ENCODE measurements at regions not wholly inside any gene's neighbourhood (a gene's known extent, or its start where the extent isn't known, plus 50 kb on each side); places are given as distances from the start of the nearest gene placed in this dataset.

- Histone ChIP-seq H3K9ac (ENCODE audit: insufficient read depth in 1 of 2, low read depth in 2 of 2, low read length in 2 of 2) (no peak overlapping the region), H3K9me1 (ENCODE audit: control insufficient read depth, insufficient read depth, low read length) (no peaks in the 10 kb centered on the region), H4K20me1 (replicated peaks; ENCODE audit: control insufficient read depth, insufficient read depth, low read length) (no peaks in the 10 kb centered on the region), H2AFZ (ENCODE audit: low read depth, low read length) (no peak overlapping the region), H3K27ac (ENCODE audit: extremely low read depth, low read depth, low read length) (no peak overlapping the region), H3K36me3 (ENCODE audit: control insufficient read depth, insufficient read depth, low read length) (no peaks in the 10 kb centered on the region), H3K4me1 (replicated peaks in 1 of 2; ENCODE audit: control insufficient read depth in 2 of 2, insufficient read depth in 2 of 2, low read length in 2 of 2) (no peaks in the 10 kb centered on the region), H3K27me3 (ENCODE audit: control insufficient read depth in 2 of 2, insufficient read depth in 2 of 2, low read length in 2 of 2) (no peaks in the 10 kb centered on the region), H3K4me2 (ENCODE audit: insufficient read depth, low read length) (no peak overlapping the region), H3K79me2 (ENCODE audit: control insufficient read depth, insufficient read depth, low read length) (no peaks in the 10 kb centered on the region), H3K9me3 (replicated peaks; ENCODE audit: control insufficient read depth, insufficient read depth, low read depth, low read length) (no peaks in the 10 kb centered on the region; the same call in 1 of the 2 replicates), H3K4me3 (no peak overlapping the region)
- in situ Hi-C loops (cut with MboI) = no loop called here
- CTCF ChIA-PET (ENCODE audit: low intra/inter-chr PET ratio) = no interaction called here
- no TSS peak for BruUV-seq (replicated peaks)
- POLR2A ChIA-PET = no interaction called here
- WGBS (ENCODE audit: insufficient coverage, low coverage, missing lambda C conversion rate) = 0% methylated on average over 2 of the region's 2 CpGs
- TF ChIP-seq ZNF347 (CRISPR knock-in tag; IDR thresholded peaks at IDR 0.05; ENCODE audit: low read depth) (no peak), HDAC2 (IDR thresholded peaks at IDR 0.05) (no peak), FOSL1 (tag; conservative IDR thresholded peaks at IDR 0.05) (no peak), GATA2 (CRISPR knock-in tag; IDR thresholded peaks at IDR 0.05) (no peak), LCOR (CRISPR knock-in tag; IDR thresholded peaks at IDR 0.05) (no peak), CGGBP1 (CRISPR knock-in tag; IDR thresholded peaks at IDR 0.05) (no peak), CUX1 (CRISPR knock-in tag; IDR thresholded peaks at IDR 0.05) (no peak), SMARCA5 (IDR thresholded peaks at IDR 0.05) (no peak), ZNF584 (CRISPR knock-in tag; IDR thresholded peaks at IDR 0.05; ENCODE audit: low read depth) (no peak), ZNF274 (IDR thresholded peaks at IDR 0.05; ENCODE audit: borderline replicate concordance, low read depth, low read length) (no peak), ZNF239 (CRISPR knock-in tag; IDR thresholded peaks at IDR 0.05) (no peak)
- no peak for DNase-seq (ENCODE audit: extremely low read depth in 1 of 4, low spot score in 3 of 4)
- ATAC-seq = no peak
- no peak for FAIRE-seq
- intact Hi-C loops (cut with micrococcal nuclease) = no loop called here
Observed at GRCh38 chr6:103191391-103192093, 1668.2 kb downstream of the HACE1 start.
